Upper lobe of left lung (tissue), 6 donors: ENCODE measurements at regions not wholly inside any gene's neighbourhood (a gene's known extent, or its start where the extent isn't known, plus 50 kb on each side); places are given as distances from the start of the nearest gene placed in this dataset.
A peak's percentile ranks its signal among the peaks of the same experiment; 100 is the strongest.

Source experiments
- ATAC-seq, 2 donors: fragments of 200-7000 bp; cut with Tn5 transposase; one replicate each; pipeline ENCODE4 v1.9.1; 2022; ENCODE audit warnings: mild to moderate bottlenecking in 2 of 2, moderate library complexity in 2 of 2; ENCODE audit not compliant: low FRiP score in 2 of 2
- DNase-seq, 2 donors: peaks; one replicate each; pipeline ENCODE4 v3.0.0-alpha.2; 2019 to 2020
- H3K27ac ChIP-seq, 4 donors: fragments of 200-600 bp; sonication (generic); one replicate each; pipeline ENCODE4 v1.5.1; 2016 to 2019
- H3K27me3 ChIP-seq, 4 donors: fragments of 200-600 bp; sonication (generic); one replicate each; pipeline ENCODE4 v1.5.1; 2017 to 2019
- H3K36me3 ChIP-seq, 4 donors: fragments of 200-600 bp; sonication (generic); one replicate each; pipeline ENCODE4 v1.5.1; 2016 to 2019
- H3K4me1 ChIP-seq, 4 donors: fragments of 200-600 bp; sonication (generic); one replicate each; pipeline ENCODE4 v1.5.1; 2018 to 2019
- H3K4me3 ChIP-seq, 4 donors: fragments of 200-600 bp; sonication (generic); one replicate each; pipeline ENCODE4 v1.5.1; 2017 to 2019; ENCODE audit warnings: mild to moderate bottlenecking in 2 of 4, moderate library complexity in 1 of 4
- H3K9me3 ChIP-seq, 4 donors: fragments of 200-600 bp; sonication (generic); one replicate each; pipeline ENCODE4 v1.5.1; 2018 to 2019
- CTCF ChIP-seq, 6 experiments: fragments of 450-650 bp in 4 of 6; fragments of 200-600 bp in 2 of 6; sonication (generic) in 2 of 6; IDR thresholded peaks; one replicate each; pipeline ENCODE4 v1.5.1; 2016 to 2019; ENCODE audit warnings: antibody characterized with exemption in 6 of 6
- EP300 ChIP-seq, 4 donors: sonication (generic); formaldehyde crosslinking; IDR thresholded peaks; one replicate each; pipeline ENCODE4 v1.5.1; 2017; ENCODE audit warnings: antibody characterized with exemption in 4 of 4, control low read depth in 2 of 4
- POLR2A ChIP-seq, 4 donors: fragments of 450-650 bp; IDR thresholded peaks; one replicate each; pipeline ENCODE4 v1.5.1; 2016 to 2017; ENCODE audit warnings: antibody characterized with exemption in 4 of 4, mild to moderate bottlenecking in 2 of 4
- POLR2AphosphoS5 ChIP-seq, 2 donors: sonication (generic); formaldehyde crosslinking; IDR thresholded peaks; one replicate each; pipeline ENCODE4 v1.5.1; 2017; ENCODE audit warnings: antibody characterized with exemption in 2 of 2
- WGBS, 2 donors: methylation state at CpG; one replicate each; pipeline ENCODE4 v1.1.5; 2017 to 2018; 5-methylcytosine and 5-hydroxymethylcytosine counted together
- donor health status: DM: no; HTN: no; CAD: no; lungs with moderate emphysema.
- donor health status: DM: no; HTN: yes; CAD: no; lungs with severe emphysema.

GRCh38 chr15:70340494-70340870, 242.8 kb upstream of the TLE3 start:
- no peak overlapping the region for H3K4me3 ChIP-seq
- H3K36me3 ChIP-seq = no peaks in the 10 kb centered on the region
- ATAC-seq (no peak), DNase-seq (no peak)
- TF ChIP-seq POLR2A (IDR thresholded peaks at IDR 0.05) = no peak
- no peak for TF ChIP-seq CTCF (IDR thresholded peaks at IDR 0.05)
- no peak for TF ChIP-seq EP300 (IDR thresholded peaks at IDR 0.05)
- H3K9me3 ChIP-seq = no peaks in the 10 kb centered on the region
- WGBS, 2 donors = 83 to 87% methylated on average over 1 of the region's 1 CpG
- peaks cover 3 to 24% (median 14%) of the 10 kb centered on the region in 4 donors for H3K4me1 ChIP-seq
- no peaks in the 10 kb centered on the region for H3K27me3 ChIP-seq
- peak overlapping the region in 3 of 4 donors; percentile 2 to 45 (median 24) for H3K27ac ChIP-seq

GRCh38 chr15:70339571-70340493, 242.1 kb upstream of the TLE3 start:
- Histone ChIP-seq H3K4me3 (no peak overlapping the region), H3K36me3 (no peaks in the 10 kb centered on the region), H3K27ac (peak overlapping the region in 3 of 4 donors; percentile 2 to 45 (median 24)), H3K4me1 (peaks cover 3 to 19% (median 13%) of the 10 kb centered on the region in 4 donors), H3K27me3 (no peaks in the 10 kb centered on the region), H3K9me3 (peaks cover 0 to 5% (median 4%) of the 10 kb centered on the region in 4 donors)
- 47 to 49% methylated on average over 9 to 11 of the region's 11 CpGs for WGBS, 2 donors
- peak; percentile 65 to 83 for ATAC-seq
- no peak for TF ChIP-seq POLR2A (IDR thresholded peaks at IDR 0.05)
- peak; percentile 16 to 43 for TF ChIP-seq POLR2AphosphoS5 (IDR thresholded peaks at IDR 0.05)
- no peak for TF ChIP-seq CTCF (IDR thresholded peaks at IDR 0.05)
- TF ChIP-seq EP300 (IDR thresholded peaks at IDR 0.05) = no peak
- no peak for DNase-seq

- TF ChIP-seq POLR2A (IDR thresholded peaks at IDR 0.05) (no peak), CTCF (IDR thresholded peaks at IDR 0.05) (no peak), EP300 (IDR thresholded peaks at IDR 0.05) (no peak), POLR2AphosphoS5 (IDR thresholded peaks at IDR 0.05) (no peak)
- Histone ChIP-seq H3K27ac (no peak overlapping the region), H3K27me3 (no peaks in the 10 kb centered on the region), H3K36me3 (no peaks in the 10 kb centered on the region), H3K9me3 (peaks cover 0 to 14% (median 8%) of the 10 kb centered on the region in 4 donors), H3K4me3 (no peak overlapping the region), H3K4me1 (peaks cover 3 to 17% (median 11%) of the 10 kb centered on the region in 4 donors)
- ATAC-seq (no peak), DNase-seq (no peak)
- WGBS, 2 donors = 72 to 76% methylated on average over 18 of the region's 18 CpGs
These were observed 239.8 kb upstream of the TLE3 start for GRCh38 chr15:70337277-70338186.

- Histone ChIP-seq H3K27ac (no peak overlapping the region), H3K4me3 (no peak overlapping the region), H3K4me1 (peaks cover 3 to 17% (median 11%) of the 10 kb centered on the region in 4 donors), H3K9me3 (peaks cover 0 to 14% (median 8%) of the 10 kb centered on the region in 4 donors), H3K27me3 (no peaks in the 10 kb centered on the region), H3K36me3 (no peaks in the 10 kb centered on the region)
- DNase-seq (no peak), ATAC-seq (no peak)
- 74 to 78% methylated on average over 6 of the region's 6 CpGs for WGBS, 2 donors
- TF ChIP-seq POLR2AphosphoS5 (IDR thresholded peaks at IDR 0.05) = no peak
- TF ChIP-seq CTCF (IDR thresholded peaks at IDR 0.05) = no peak
- TF ChIP-seq POLR2A (IDR thresholded peaks at IDR 0.05) = no peak
- TF ChIP-seq EP300 (IDR thresholded peaks at IDR 0.05) = no peak
These were observed 238.8 kb upstream of the TLE3 start for GRCh38 chr15:70336425-70337009.
